ENCODE measurements at regions not wholly inside any gene's neighbourhood (a gene's known extent, or its start where the extent isn't known, plus 50 kb on each side); places are given as distances from the start of the nearest gene placed in this dataset.

DNA sequence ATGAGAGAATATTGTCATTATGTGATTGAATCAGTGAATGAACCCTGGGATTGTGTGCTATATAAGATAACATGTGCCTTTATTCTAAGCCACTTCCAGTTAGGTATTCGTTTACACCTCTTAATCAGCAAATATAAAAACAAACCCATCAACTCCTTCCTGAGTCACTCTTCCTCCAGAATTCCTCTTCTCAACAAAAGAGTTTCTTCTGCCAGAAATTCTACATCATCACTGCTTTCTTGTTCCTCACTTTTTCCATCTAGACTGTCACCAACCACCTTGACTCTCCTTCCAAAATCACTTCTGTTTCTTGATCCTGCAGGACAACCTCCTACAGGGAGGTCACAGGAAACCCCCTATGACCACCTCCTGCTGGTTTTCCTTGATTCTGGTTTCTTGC lies 261.4 kb downstream of the CYP26B1 start:
- H2AFZ ChIP-seq (ENCODE audit: low read length), result no peak overlapping the region
- H3K9ac ChIP-seq (ENCODE audit: low read depth, low read length, poor library complexity), result no peak overlapping the region
- no peak overlapping the region for H4K8ac ChIP-seq (ENCODE audit: low read depth, low read length)
- no peak overlapping the region for H3K27ac ChIP-seq (replicated peaks; ENCODE audit: low read length)
- H3K4me2 ChIP-seq (ENCODE audit: insufficient read depth, low read length, poor library complexity, severe bottlenecking), result no peak overlapping the region
- no peak for DNase-seq (ENCODE audit: low spot score)
- no peaks in the 10 kb centered on the region for H3K36me3 ChIP-seq (replicated peaks in 1 of 2; ENCODE audit: control insufficient read depth in 2 of 2, insufficient read depth in 2 of 2, low read length in 2 of 2)
- H3K9me3 ChIP-seq (replicated peaks in 1 of 2; ENCODE audit: control insufficient read depth in 2 of 2, insufficient read depth in 1 of 2, low read depth in 1 of 2, low read length in 2 of 2), result no peaks in the 10 kb centered on the region
- no peaks in the 10 kb centered on the region for H3K79me1 ChIP-seq (ENCODE audit: low read depth, low read length)
- no peak overlapping the region for H2BK12ac ChIP-seq (ENCODE audit: low read length)
- no peak overlapping the region for H2BK15ac ChIP-seq (ENCODE audit: low read length)
- no peaks in the 10 kb centered on the region for H3K4me1 ChIP-seq (ENCODE audit: control insufficient read depth in 2 of 2, insufficient read depth in 1 of 2, low read depth in 1 of 2, low read length in 2 of 2)
- no peak overlapping the region for H3K23ac ChIP-seq (ENCODE audit: low read depth, low read length, poor library complexity)
- H2BK120ac ChIP-seq (ENCODE audit: low read depth, low read length), result no peak overlapping the region
- H3K18ac ChIP-seq (ENCODE audit: low read length), result no peak overlapping the region
- no CpG with 5 or more reads among the region's 1 CpG for WGBS, 2 donors (ENCODE audit: extremely low coverage in 2 of 2, insufficient read length in 2 of 2, insufficient replicate concordance in 1 of 2)
- no peak overlapping the region for H3K14ac ChIP-seq (ENCODE audit: low read length)
- no peaks in the 10 kb centered on the region for H3K27me3 ChIP-seq (ENCODE audit: control insufficient read depth in 3 of 3, insufficient read depth in 3 of 3, low read depth in 1 of 3, low read length in 3 of 3)
- H2BK5ac ChIP-seq (ENCODE audit: low read length), result no peak overlapping the region
- no peak overlapping the region for H2AK5ac ChIP-seq (ENCODE audit: low read depth, low read length)
- no peak overlapping the region for H4K91ac ChIP-seq (ENCODE audit: low read depth, low read length, poor library complexity)
- no peak overlapping the region for H3K4ac ChIP-seq (ENCODE audit: low read length)
- H3K4me3 ChIP-seq (ENCODE audit: low read length in 2 of 2), result no peak overlapping the region

DNA sequence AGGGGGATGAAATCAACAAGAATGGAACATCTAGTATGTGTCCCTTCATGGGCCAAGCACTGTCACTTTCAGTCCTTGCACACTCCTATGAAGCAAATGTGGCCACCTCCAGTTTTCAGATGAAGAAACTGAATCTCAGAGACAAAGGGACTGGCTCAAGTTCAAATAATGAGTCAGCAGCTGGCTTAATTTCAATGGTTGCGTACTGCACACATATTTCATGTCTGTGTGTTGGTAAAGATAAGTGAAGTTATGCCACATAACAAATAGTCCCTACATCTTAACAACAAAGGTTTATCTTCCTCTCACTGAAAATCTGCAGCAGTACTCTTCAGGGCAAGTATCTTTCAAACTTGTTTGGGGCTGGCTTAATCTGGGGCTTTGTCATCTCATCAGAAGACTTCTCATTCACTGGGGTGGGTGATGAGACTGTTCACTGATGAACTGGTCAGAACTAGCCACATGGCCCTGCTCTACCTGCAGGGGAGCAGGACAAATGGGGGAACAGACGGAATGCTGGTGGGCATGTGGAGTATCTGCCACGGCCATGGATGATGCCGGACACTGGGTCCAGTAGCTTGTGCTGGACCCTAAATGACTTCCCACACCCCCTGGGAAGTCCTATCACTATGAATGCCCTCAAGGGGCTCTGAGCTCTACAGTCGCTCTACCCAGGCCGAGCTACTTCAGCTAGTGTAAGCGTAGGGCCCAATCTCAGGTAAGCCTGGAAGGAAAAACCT lies 263.2 kb downstream of the CYP26B1 start:
- H3K4me2 ChIP-seq (ENCODE audit: insufficient read depth, low read length, poor library complexity, severe bottlenecking), result no peak overlapping the region
- H3K4me1 ChIP-seq (ENCODE audit: control insufficient read depth in 2 of 2, insufficient read depth in 1 of 2, low read depth in 1 of 2, low read length in 2 of 2), result no peaks in the 10 kb centered on the region
- H2AFZ ChIP-seq (ENCODE audit: low read length), result no peak overlapping the region
- H3K23ac ChIP-seq (ENCODE audit: low read depth, low read length, poor library complexity), result no peak overlapping the region
- H3K9me3 ChIP-seq (replicated peaks in 1 of 2; ENCODE audit: control insufficient read depth in 2 of 2, insufficient read depth in 1 of 2, low read depth in 1 of 2, low read length in 2 of 2), result no peaks in the 10 kb centered on the region
- H2AK5ac ChIP-seq (ENCODE audit: low read depth, low read length), result no peak overlapping the region
- no peak overlapping the region for H4K8ac ChIP-seq (ENCODE audit: low read depth, low read length)
- H2BK12ac ChIP-seq (ENCODE audit: low read length), result no peak overlapping the region
- H3K14ac ChIP-seq (ENCODE audit: low read length), result no peak overlapping the region
- H3K27me3 ChIP-seq (ENCODE audit: control insufficient read depth in 3 of 3, insufficient read depth in 3 of 3, low read depth in 1 of 3, low read length in 3 of 3), result no peaks in the 10 kb centered on the region
- no peak for DNase-seq (ENCODE audit: low spot score)
- peak overlapping the region; percentile 7 for H3K9ac ChIP-seq (ENCODE audit: low read depth, low read length, poor library complexity)
- no peak overlapping the region for H3K4ac ChIP-seq (ENCODE audit: low read length)
- no peak overlapping the region for H3K18ac ChIP-seq (ENCODE audit: low read length)
- no peak overlapping the region for H3K27ac ChIP-seq (replicated peaks; ENCODE audit: low read length)
- H3K79me1 ChIP-seq (ENCODE audit: low read depth, low read length), result no peaks in the 10 kb centered on the region
- H4K91ac ChIP-seq (ENCODE audit: low read depth, low read length, poor library complexity), result no peak overlapping the region
- H2BK15ac ChIP-seq (ENCODE audit: low read length), result no peak overlapping the region
- H2BK120ac ChIP-seq (ENCODE audit: low read depth, low read length), result no peak overlapping the region
- WGBS, 2 donors (ENCODE audit: extremely low coverage in 2 of 2, insufficient read length in 2 of 2, insufficient replicate concordance in 1 of 2), result no CpG with 5 or more reads among the region's 7 CpGs
- no peaks in the 10 kb centered on the region for H3K36me3 ChIP-seq (replicated peaks in 1 of 2; ENCODE audit: control insufficient read depth in 2 of 2, insufficient read depth in 2 of 2, low read length in 2 of 2)
- no peak overlapping the region for H3K4me3 ChIP-seq (ENCODE audit: low read length in 2 of 2)
- H2BK5ac ChIP-seq (ENCODE audit: low read length), result no peak overlapping the region

GRCh38 chr2:71882949-71883472 lies 264.7 kb downstream of the CYP26B1 start:
- Histone ChIP-seq H3K18ac (ENCODE audit: low read length) (peak overlapping the region; percentile 40), H3K27ac (replicated peaks; ENCODE audit: low read length) (no peak overlapping the region), H3K36me3 (replicated peaks in 1 of 2; ENCODE audit: control insufficient read depth in 2 of 2, insufficient read depth in 2 of 2, low read length in 2 of 2) (no peaks in the 10 kb centered on the region), H2AK5ac (ENCODE audit: low read depth, low read length) (peak overlapping the region; percentile 32), H4K8ac (ENCODE audit: low read depth, low read length) (no peak overlapping the region), H3K4me1 (ENCODE audit: control insufficient read depth in 2 of 2, insufficient read depth in 1 of 2, low read depth in 1 of 2, low read length in 2 of 2) (no peaks in the 10 kb centered on the region), H3K4ac (ENCODE audit: low read length) (no peak overlapping the region), H4K91ac (ENCODE audit: low read depth, low read length, poor library complexity) (no peak overlapping the region), H2BK5ac (ENCODE audit: low read length) (peak overlapping the region; percentile 11), H2BK12ac (ENCODE audit: low read length) (no peak overlapping the region), H3K23ac (ENCODE audit: low read depth, low read length, poor library complexity) (peak overlapping the region; percentile 77), H2BK15ac (ENCODE audit: low read length) (no peak overlapping the region), H3K27me3 (ENCODE audit: control insufficient read depth in 3 of 3, insufficient read depth in 3 of 3, low read depth in 1 of 3, low read length in 3 of 3) (no peaks in the 10 kb centered on the region), H3K4me3 (ENCODE audit: low read length in 2 of 2) (no peak overlapping the region), H3K79me1 (ENCODE audit: low read depth, low read length) (no peaks in the 10 kb centered on the region), H2AFZ (ENCODE audit: low read length) (no peak overlapping the region), H3K4me2 (ENCODE audit: insufficient read depth, low read length, poor library complexity, severe bottlenecking) (no peak overlapping the region), H3K14ac (ENCODE audit: low read length) (peak overlapping the region; percentile 25), H2BK120ac (ENCODE audit: low read depth, low read length) (no peak overlapping the region), H3K9me3 (replicated peaks in 1 of 2; ENCODE audit: control insufficient read depth in 2 of 2, insufficient read depth in 1 of 2, low read depth in 1 of 2, low read length in 2 of 2) (no peaks in the 10 kb centered on the region), H3K9ac (ENCODE audit: low read depth, low read length, poor library complexity) (no peak overlapping the region)
- WGBS, 2 donors (ENCODE audit: extremely low coverage in 2 of 2, insufficient read length in 2 of 2, insufficient replicate concordance in 1 of 2), result no CpG with 5 or more reads among the region's 8 CpGs
- DNase-seq (ENCODE audit: low spot score), result no peak

DNA sequence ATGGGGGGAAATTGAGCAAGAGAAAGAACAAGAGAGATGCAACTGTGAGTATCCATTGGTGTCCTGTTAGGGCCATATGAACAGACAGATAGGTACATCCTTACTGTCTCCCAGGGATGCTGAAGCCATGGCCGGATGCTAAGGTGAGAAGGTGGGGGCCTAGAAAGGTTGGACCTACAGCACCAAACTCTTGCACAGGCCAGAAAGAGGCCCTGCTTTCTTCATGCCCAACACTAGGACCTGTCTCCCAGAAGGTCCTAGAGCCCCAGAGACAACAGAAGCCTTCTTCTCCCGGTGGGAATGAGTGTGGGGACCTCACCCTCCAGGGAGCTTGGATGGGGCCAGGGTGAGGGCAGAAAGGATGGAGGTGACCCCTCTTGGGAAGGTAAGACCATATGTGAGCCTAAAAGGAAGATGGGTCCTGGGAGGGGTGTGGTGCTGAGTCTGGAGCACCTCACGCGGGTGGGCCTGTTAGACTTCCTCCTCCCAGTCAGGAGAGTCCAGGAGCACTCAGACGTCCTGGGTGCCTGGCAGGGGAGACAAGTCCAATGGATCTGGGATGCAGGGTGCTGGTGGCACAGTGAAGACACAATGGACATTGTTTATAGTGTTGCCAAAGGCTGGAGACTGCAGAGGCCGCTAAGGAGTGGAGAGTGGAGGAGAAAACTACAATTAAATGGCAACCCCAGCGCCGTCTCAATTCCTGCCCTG lies 265.3 kb downstream of the CYP26B1 start:
- H3K9me3 ChIP-seq (replicated peaks in 1 of 2; ENCODE audit: control insufficient read depth in 2 of 2, insufficient read depth in 1 of 2, low read depth in 1 of 2, low read length in 2 of 2), result no peaks in the 10 kb centered on the region
- no peak overlapping the region for H4K8ac ChIP-seq (ENCODE audit: low read depth, low read length)
- no peak for DNase-seq (ENCODE audit: low spot score)
- H3K23ac ChIP-seq (ENCODE audit: low read depth, low read length, poor library complexity), result peak overlapping the region; percentile 77
- H3K27me3 ChIP-seq (ENCODE audit: control insufficient read depth in 3 of 3, insufficient read depth in 3 of 3, low read depth in 1 of 3, low read length in 3 of 3), result no peaks in the 10 kb centered on the region
- H4K91ac ChIP-seq (ENCODE audit: low read depth, low read length, poor library complexity), result no peak overlapping the region
- H2AK5ac ChIP-seq (ENCODE audit: low read depth, low read length), result no peak overlapping the region
- H3K36me3 ChIP-seq (replicated peaks in 1 of 2; ENCODE audit: control insufficient read depth in 2 of 2, insufficient read depth in 2 of 2, low read length in 2 of 2), result no peaks in the 10 kb centered on the region
- H2BK120ac ChIP-seq (ENCODE audit: low read depth, low read length), result no peak overlapping the region
- no peaks in the 10 kb centered on the region for H3K4me1 ChIP-seq (ENCODE audit: control insufficient read depth in 2 of 2, insufficient read depth in 1 of 2, low read depth in 1 of 2, low read length in 2 of 2)
- no peaks in the 10 kb centered on the region for H3K79me1 ChIP-seq (ENCODE audit: low read depth, low read length)
- no peak overlapping the region for H3K27ac ChIP-seq (replicated peaks; ENCODE audit: low read length)
- H2BK15ac ChIP-seq (ENCODE audit: low read length), result no peak overlapping the region
- WGBS, 2 donors (ENCODE audit: extremely low coverage in 2 of 2, insufficient read length in 2 of 2, insufficient replicate concordance in 1 of 2), result no CpG with 5 or more reads among the region's 8 CpGs
- H3K4ac ChIP-seq (ENCODE audit: low read length), result no peak overlapping the region
- no peak overlapping the region for H2AFZ ChIP-seq (ENCODE audit: low read length)
- no peak overlapping the region for H2BK5ac ChIP-seq (ENCODE audit: low read length)
- H3K9ac ChIP-seq (ENCODE audit: low read depth, low read length, poor library complexity), result no peak overlapping the region
- peak overlapping the region; percentile 40 for H3K18ac ChIP-seq (ENCODE audit: low read length)
- H3K4me2 ChIP-seq (ENCODE audit: insufficient read depth, low read length, poor library complexity, severe bottlenecking), result no peak overlapping the region
- no peak overlapping the region for H3K4me3 ChIP-seq (ENCODE audit: low read length in 2 of 2)
- no peak overlapping the region for H2BK12ac ChIP-seq (ENCODE audit: low read length)
- H3K14ac ChIP-seq (ENCODE audit: low read length), result no peak overlapping the region

Data from neuronal stem cell (in vitro differentiated cells).